Endodermal cell (in vitro differentiated cells): ENCODE measurements at regions not wholly inside any gene's neighbourhood (a gene's known extent, or its start where the extent isn't known, plus 50 kb on each side); places are given as distances from the start of the nearest gene placed in this dataset.

Experiments used
- DNase-seq: peaks from one replicate; pipeline ENCODE4 v3.0.0-alpha.2; 2017
- H3K27ac ChIP-seq: 2 replicates; pipeline ENCODE4 v1.5.1; 2013; ENCODE audit warnings: mild to moderate bottlenecking, low read depth, low read length, moderate library complexity
- H3K27me3 ChIP-seq: 2 replicates; pipeline ENCODE4 v1.6.1; 2013; ENCODE audit warnings: mild to moderate bottlenecking, low read length, moderate library complexity; ENCODE audit not compliant: insufficient read depth, control insufficient read depth, poor library complexity, severe bottlenecking
- H3K36me3 ChIP-seq: 2 replicates; pipeline ENCODE4 v1.7.0; 2013; ENCODE audit warnings: mild to moderate bottlenecking, low read length, moderate library complexity; ENCODE audit not compliant: control insufficient read depth, insufficient read depth
- H3K4me1 ChIP-seq: one replicate; pipeline ENCODE4 v1.7.0; 2013; ENCODE audit warnings: low read length; ENCODE audit not compliant: control insufficient read depth, insufficient read depth
- H3K4me3 ChIP-seq: 2 replicates; pipeline ENCODE4 v1.5.1; 2013; ENCODE audit warnings: mild to moderate bottlenecking, low read length, moderate library complexity
- H3K9ac ChIP-seq: 2 replicates; pipeline ENCODE4 v1.6.1; 2013; ENCODE audit warnings: mild to moderate bottlenecking, low read length, moderate library complexity; ENCODE audit not compliant: poor library complexity, severe bottlenecking; ENCODE audit errors: extremely low read depth
- H3K9me3 ChIP-seq: 2 replicates; pipeline ENCODE4 v1.6.1; 2013; ENCODE audit warnings: mild to moderate bottlenecking, low read length, moderate library complexity; ENCODE audit not compliant: control insufficient read depth
- H3K27ac Mint-ChIP-seq: 2 replicates; pipeline ENCODE4 v1.8.0; 2020; ENCODE audit warnings: mixed read lengths
- H3K27me3 Mint-ChIP-seq: 2 replicates; pipeline ENCODE4 v1.8.0; 2021; ENCODE audit warnings: mild to moderate bottlenecking, mixed read lengths; ENCODE audit not compliant: insufficient read depth
- H3K36me3 Mint-ChIP-seq: 2 replicates; pipeline ENCODE4 v1.8.0; 2020; ENCODE audit warnings: low read depth, mixed read lengths
- H3K4me1 Mint-ChIP-seq: 2 replicates; pipeline ENCODE4 v1.8.0; 2020; ENCODE audit warnings: mixed read lengths
- H3K4me3 Mint-ChIP-seq: 2 replicates; pipeline ENCODE4 v1.8.0; 2020; ENCODE audit warnings: mild to moderate bottlenecking, moderate library complexity, mixed read lengths
- H3K9me3 Mint-ChIP-seq: 2 replicates; pipeline ENCODE4 v1.8.0; 2020; ENCODE audit warnings: mild to moderate bottlenecking, mixed read lengths
- CTCF ChIP-seq: fragments of 200-600 bp; sonication (generic); conservative IDR thresholded peaks from 2 replicates; pipeline ENCODE4 v1.5.0; 2021; ENCODE audit warnings: antibody characterized with exemption, mild to moderate bottlenecking
- WGBS, 2 experiments: methylation state at CpG; one replicate each; pipeline versions ENCODE4 v1.1.5 to v1.1.7; 2013; ENCODE audit warnings: missing lambda C conversion rate in 2 of 2, mixed read lengths in 1 of 2; ENCODE audit not compliant: insufficient coverage in 1 of 2, insufficient read length in 1 of 2; 5-methylcytosine and 5-hydroxymethylcytosine counted together

- H3K9me3 Mint-ChIP-seq = no peaks in the 10 kb centered on the region
- Histone ChIP-seq H3K4me3 (no peak overlapping the region), H3K36me3 (no peaks in the 10 kb centered on the region), H3K4me1 (peaks cover 14% of the 10 kb centered on the region), H3K9ac (no peak overlapping the region), H3K9me3 (no peaks in the 10 kb centered on the region), H3K27me3 (no peaks in the 10 kb centered on the region), H3K27ac (no peak overlapping the region)
- peaks cover 26% of the 10 kb centered on the region for H3K4me1 Mint-ChIP-seq
- no peaks in the 10 kb centered on the region for H3K36me3 Mint-ChIP-seq
- no peak overlapping the region for H3K27ac Mint-ChIP-seq
- 77 to 96% methylated on average over 3 of the region's 3 CpGs for WGBS, 2 experiments
- no peaks in the 10 kb centered on the region for H3K27me3 Mint-ChIP-seq
- no peak for TF ChIP-seq CTCF
- DNase-seq = no peak
- no peak overlapping the region for H3K4me3 Mint-ChIP-seq
These were observed 68.0 kb downstream of the HHEX start for GRCh38 chr10:92757711-92758104.

GRCh38 chr10:92758594-92758993 is 68.8 kb downstream of the HHEX start:
- no peak for TF ChIP-seq CTCF
- no peak overlapping the region for H3K4me3 ChIP-seq
- H3K27ac ChIP-seq = no peak overlapping the region
- H3K27me3 Mint-ChIP-seq = no peaks in the 10 kb centered on the region
- H3K36me3 ChIP-seq = no peaks in the 10 kb centered on the region
- DNase-seq = no peak
- peaks cover 14% of the 10 kb centered on the region for H3K4me1 ChIP-seq
- H3K4me3 Mint-ChIP-seq = no peak overlapping the region
- H3K36me3 Mint-ChIP-seq = no peaks in the 10 kb centered on the region
- peaks cover 21% of the 10 kb centered on the region for H3K4me1 Mint-ChIP-seq
- no peak overlapping the region for H3K27ac Mint-ChIP-seq
- H3K9ac ChIP-seq = no peak overlapping the region
- 83% methylated on average over 1 of the region's 1 CpG; no CpG with 5 or more reads in 1 of the 2 experiments for WGBS, 2 experiments
- H3K9me3 Mint-ChIP-seq = no peaks in the 10 kb centered on the region
- H3K27me3 ChIP-seq = no peaks in the 10 kb centered on the region
- no peaks in the 10 kb centered on the region for H3K9me3 ChIP-seq

- no peak overlapping the region for H3K27ac ChIP-seq
These were observed 70.9 kb downstream of the HHEX start for GRCh38 chr10:92760609-92761008.

More at GRCh38 chr10:92760609-92761008, 70.9 kb downstream of the HHEX start:
- H3K4me1 Mint-ChIP-seq = peaks cover 21% of the 10 kb centered on the region
- H3K27ac Mint-ChIP-seq = no peak overlapping the region
- TF ChIP-seq CTCF = no peak
- Histone ChIP-seq H3K9ac (no peak overlapping the region), H3K27me3 (no peaks in the 10 kb centered on the region), H3K9me3 (no peaks in the 10 kb centered on the region), H3K36me3 (no peaks in the 10 kb centered on the region), H3K4me3 (no peak overlapping the region), H3K4me1 (peaks cover 14% of the 10 kb centered on the region)
- H3K9me3 Mint-ChIP-seq = no peaks in the 10 kb centered on the region
- H3K4me3 Mint-ChIP-seq = no peak overlapping the region
- no peak for DNase-seq
- no peaks in the 10 kb centered on the region for H3K27me3 Mint-ChIP-seq
- 87 to 89% methylated on average over 1 of the region's 1 CpG for WGBS, 2 experiments
- no peaks in the 10 kb centered on the region for H3K36me3 Mint-ChIP-seq
